K562 (cell line): ENCODE measurements at regions not wholly inside any gene's neighbourhood (a gene's known extent, or its start where the extent isn't known, plus 50 kb on each side); places are given as distances from the start of the nearest gene placed in this dataset.
A peak's percentile ranks its signal among the peaks of the same experiment; 100 is the strongest.

Experiments
- ATAC-seq: fragments of 200-7000 bp; cut with Tn5 transposase; 3 replicates; pipeline ENCODE4 v1.9.1; 2020; ENCODE audit warnings: moderate library complexity
- BruUV-seq: library from RNA; stranded (reverse); fragments of 400-500 nt; replicated peaks from 2 replicates; lab custom pipeline; 2021; lab: Mats Ljungman, UMichigan
- CTCF ChIA-PET: fragments of 300-600 bp; formaldehyde crosslinking; extraction: SDS; loops from one replicate; lab custom pipeline; 2021; ENCODE audit warnings: low intra/inter-chr PET ratio; lab: Yijun Ruan, JAX
- POLR2A ChIA-PET: fragments of 300-600, 350-650 bp; sonication (Branson Sonifier 250); formaldehyde crosslinking; extraction: SDS; loops from one replicate; lab custom pipeline; 2021; ENCODE audit warnings: antibody characterized with exemption, inconsistent platforms; lab: Yijun Ruan, JAX
- DNase-seq, 4 experiments: peaks; one replicate each; pipeline versions ENCODE4 v3.0.0 to v3.0.0-alpha.2; 2011 to 2018; ENCODE audit warnings: low spot score in 3 of 4, mixed read lengths in 3 of 4; ENCODE audit errors: extremely low read depth in 1 of 4
- FAIRE-seq: peaks from 2 replicates; lab custom pipeline; 2011; peaks lifted over from hg19 to GRCh38; lab: Jason Lieb, UNC
- H2AFZ ChIP-seq: 2 replicates; pipeline ENCODE4 v1.6.0; 2011; ENCODE audit warnings: low read depth, low read length, control low read depth, inconsistent platforms
- H3K27ac ChIP-seq: fragments of 200-600 bp; 3 replicates; pipeline ENCODE4 v1.8.0; 2011; ENCODE audit warnings: low read depth, mild to moderate bottlenecking, control low read depth, inconsistent platforms, low read length, moderate library complexity, mixed read lengths; ENCODE audit errors: extremely low read depth
- H3K27me3 ChIP-seq, 2 experiments: fragments of 300-600 bp in 1 of 2; 2 replicates in 1 of 2; 3 replicates in 1 of 2; pipeline versions ENCODE4 v1.6.0 to v1.8.0; 2011; ENCODE audit warnings: inconsistent platforms in 2 of 2, low read length in 2 of 2, mild to moderate bottlenecking in 1 of 2, mixed read lengths in 1 of 2, moderate library complexity in 1 of 2; ENCODE audit not compliant: control insufficient read depth in 2 of 2, insufficient read depth in 2 of 2
- H3K36me3 ChIP-seq: fragments of 300-600 bp; 3 replicates; pipeline ENCODE4 v1.8.0; 2011; ENCODE audit warnings: mild to moderate bottlenecking, low read length, inconsistent platforms; ENCODE audit not compliant: control insufficient read depth, insufficient read depth
- H3K4me1 ChIP-seq, 2 experiments: fragments of 200-600 bp in 1 of 2; replicated peaks in 1 of 2; 2 replicates in 1 of 2; 3 replicates in 1 of 2; pipeline versions ENCODE4 v1.5.1 to v1.8.0; 2011; ENCODE audit warnings: inconsistent platforms in 2 of 2, low read length in 2 of 2, mild to moderate bottlenecking in 1 of 2, mixed read lengths in 1 of 2, moderate library complexity in 1 of 2; ENCODE audit not compliant: control insufficient read depth in 2 of 2, insufficient read depth in 2 of 2
- H3K4me2 ChIP-seq: 2 replicates; pipeline ENCODE4 v1.6.1; 2011; ENCODE audit warnings: low read length, control low read depth, inconsistent platforms, mixed read lengths; ENCODE audit not compliant: insufficient read depth
- H3K4me3 ChIP-seq: fragments of 200-600 bp; sonication (generic), shearing (Covaris generic); 2 replicates; pipeline ENCODE4 v1.5.1; 2016; ENCODE audit warnings: control low read depth, inconsistent platforms
- H3K79me2 ChIP-seq: fragments of 200-600 bp; 3 replicates; pipeline ENCODE4 v1.8.0; 2011; ENCODE audit warnings: low read length, inconsistent platforms; ENCODE audit not compliant: control insufficient read depth, insufficient read depth
- H3K9ac ChIP-seq, 2 experiments: 2 replicates each; pipeline versions ENCODE4 v1.6.0 to v1.6.1; 2011; ENCODE audit warnings: low read depth in 2 of 2, low read length in 2 of 2, control low read depth in 1 of 2, inconsistent platforms in 1 of 2, mild to moderate bottlenecking in 1 of 2, mixed read lengths in 1 of 2; ENCODE audit not compliant: insufficient read depth in 1 of 2
- H3K9me1 ChIP-seq: one replicate; pipeline ENCODE4 v1.6.0; 2011; ENCODE audit warnings: inconsistent platforms, mild to moderate bottlenecking, low read length, moderate library complexity; ENCODE audit not compliant: control insufficient read depth, insufficient read depth
- H3K9me3 ChIP-seq: replicated peaks from 2 replicates; pipeline ENCODE4 v1.5.1; 2011; ENCODE audit warnings: low read depth, low read length, inconsistent platforms; ENCODE audit not compliant: control insufficient read depth, insufficient read depth
- H4K20me1 ChIP-seq: replicated peaks from 2 replicates; pipeline ENCODE4 v1.6.1; 2011; ENCODE audit warnings: low read length, inconsistent platforms, mixed read lengths; ENCODE audit not compliant: control insufficient read depth, insufficient read depth
- CBX5 ChIP-seq: IDR thresholded peaks from 2 replicates; pipeline ENCODE4 v1.6.1; 2014; ENCODE audit warnings: low read depth, borderline replicate concordance
- CLOCK ChIP-seq: fragments of 250-450 bp; sonication (Bioruptor Pico); IDR thresholded peaks from 2 replicates; pipeline ENCODE4 v1.4.0; 2020; ENCODE audit warnings: mild to moderate bottlenecking, moderate library complexity, borderline replicate concordance
- CTCFL ChIP-seq: IDR thresholded peaks from 2 replicates; pipeline ENCODE4 v1.6.1; 2011; ENCODE audit warnings: borderline replicate concordance, low read depth, mild to moderate bottlenecking, moderate library complexity, low read length; ENCODE audit not compliant: insufficient read depth, poor library complexity, severe bottlenecking
- EZH2 ChIP-seq: IDR thresholded peaks from 2 replicates; pipeline ENCODE4 v1.6.1; 2012; ENCODE audit warnings: low read depth, mild to moderate bottlenecking, inconsistent platforms, low read length, borderline replicate concordance
- FOXJ3 ChIP-seq: sonication (generic); formaldehyde crosslinking; IDR thresholded peaks from 2 replicates; pipeline ENCODE4 v1.4.0; 2020; ENCODE audit warnings: mild to moderate bottlenecking, missing genetic modification reagents
- MECOM ChIP-seq: fragments of 250-450 bp; sonication (Bioruptor Pico); IDR thresholded peaks from 2 replicates; pipeline ENCODE4 v1.8.0; 2022; ENCODE audit warnings: inconsistent platforms
- NBN ChIP-seq: fragments of 450-650 bp; IDR thresholded peaks from 2 replicates; pipeline ENCODE4 v1.6.1; 2016; ENCODE audit warnings: low read depth, mild to moderate bottlenecking
- PCBP1 ChIP-seq: fragments of 200-400 bp; formaldehyde crosslinking; IDR thresholded peaks from 2 replicates; pipeline ENCODE4 v1.6.1; 2018; ENCODE audit warnings: mild to moderate bottlenecking, low read depth, low read length; ENCODE audit not compliant: poor library complexity, severe bottlenecking
- POLR2AphosphoS5 ChIP-seq: IDR thresholded peaks from 2 replicates; pipeline ENCODE4 v1.6.1; 2011; ENCODE audit warnings: mild to moderate bottlenecking, low read depth, low read length, moderate library complexity; ENCODE audit not compliant: control insufficient read depth, insufficient read depth
- RAD21 ChIP-seq, 2 experiments: fragments of 250-450 bp in 1 of 2; fragments of 450-650 bp in 1 of 2; sonication (Bioruptor Pico) in 1 of 2; formaldehyde crosslinking in 1 of 2; IDR thresholded peaks in 1 of 2; conservative IDR thresholded peaks in 1 of 2; 2 replicates each; pipeline versions ENCODE4 v1.4.0 to v1.8.0; 2020 to 2022; ENCODE audit warnings: mild to moderate bottlenecking in 2 of 2, moderate library complexity in 1 of 2
- SPI1 ChIP-seq: IDR thresholded peaks from 2 replicates; pipeline ENCODE4 v1.6.1; 2011; ENCODE audit warnings: low read depth, low read length, control low read depth, borderline replicate concordance
- ZSCAN32 ChIP-seq: fragments of 450-650 bp; formaldehyde crosslinking; IDR thresholded peaks from 2 replicates; pipeline ENCODE4 v1.4.0; 2020; ENCODE audit warnings: mild to moderate bottlenecking, moderate library complexity
- whole genome bisulfite sequencing: fragments of 100-300 bp; shearing (Covaris generic); methylation state at CpG from one replicate; pipeline ENCODE4 v1.1.6; 2016; ENCODE audit warnings: low coverage, mixed read lengths; ENCODE audit not compliant: insufficient coverage; ENCODE audit errors: missing lambda C conversion rate; 5-methylcytosine and 5-hydroxymethylcytosine counted together
- in situ Hi-C: fragments of 300-500 bp; cut with MboI; formaldehyde crosslinking; loops from 4 replicates; pipeline ENCODE4 v1.15.0; 2018; ENCODE audit warnings: inconsistent platforms, mixed read lengths
- intact Hi-C: fragments of 100-400 bp; cut with micrococcal nuclease; formaldehyde crosslinking; loops from 2 replicates; pipeline ENCODE4 v1.14.2; 2022
- TF ChIP-seq, protein P1 (sequence below): fragments of 450-650 bp; IDR thresholded peaks from 2 replicates; pipeline ENCODE4 v1.6.1; 2017; ENCODE audit warnings: mild to moderate bottlenecking, moderate library complexity

DNA sequence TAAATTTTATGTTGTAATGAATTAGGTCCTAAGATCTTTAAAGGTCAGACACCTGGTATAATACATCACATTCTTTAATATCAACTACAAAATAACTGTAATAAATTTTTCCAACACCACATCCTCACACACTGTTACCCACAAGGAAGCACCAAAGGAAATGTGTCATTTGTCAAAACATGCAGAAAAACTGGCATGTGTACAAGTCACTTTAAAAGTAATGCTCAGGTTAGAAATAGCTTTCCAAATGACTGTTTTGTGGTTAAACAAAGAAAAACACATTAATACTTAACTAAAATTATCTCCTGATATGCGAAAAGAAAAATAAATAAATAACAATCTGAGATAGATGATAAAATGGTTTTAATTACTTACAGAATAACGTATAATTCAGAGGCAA is 74.7 kb downstream of the MZT1 start (continued):
- TF ChIP-seq PCBP1 (no peak), CTCFL (no peak), ZSCAN32 (CRISPR knock-in tag) (no peak), MECOM (CRISPR knock-in tag) (no peak)
- TF ChIP-seq, protein P1, sequence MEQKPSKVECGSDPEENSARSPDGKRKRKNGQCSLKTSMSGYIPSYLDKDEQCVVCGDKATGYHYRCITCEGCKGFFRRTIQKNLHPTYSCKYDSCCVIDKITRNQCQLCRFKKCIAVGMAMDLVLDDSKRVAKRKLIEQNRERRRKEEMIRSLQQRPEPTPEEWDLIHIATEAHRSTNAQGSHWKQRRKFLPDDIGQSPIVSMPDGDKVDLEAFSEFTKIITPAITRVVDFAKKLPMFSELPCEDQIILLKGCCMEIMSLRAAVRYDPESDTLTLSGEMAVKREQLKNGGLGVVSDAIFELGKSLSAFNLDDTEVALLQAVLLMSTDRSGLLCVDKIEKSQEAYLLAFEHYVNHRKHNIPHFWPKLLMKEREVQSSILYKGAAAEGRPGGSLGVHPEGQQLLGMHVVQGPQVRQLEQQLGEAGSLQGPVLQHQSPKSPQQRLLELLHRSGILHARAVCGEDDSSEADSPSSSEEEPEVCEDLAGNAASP = no peak

DNA sequence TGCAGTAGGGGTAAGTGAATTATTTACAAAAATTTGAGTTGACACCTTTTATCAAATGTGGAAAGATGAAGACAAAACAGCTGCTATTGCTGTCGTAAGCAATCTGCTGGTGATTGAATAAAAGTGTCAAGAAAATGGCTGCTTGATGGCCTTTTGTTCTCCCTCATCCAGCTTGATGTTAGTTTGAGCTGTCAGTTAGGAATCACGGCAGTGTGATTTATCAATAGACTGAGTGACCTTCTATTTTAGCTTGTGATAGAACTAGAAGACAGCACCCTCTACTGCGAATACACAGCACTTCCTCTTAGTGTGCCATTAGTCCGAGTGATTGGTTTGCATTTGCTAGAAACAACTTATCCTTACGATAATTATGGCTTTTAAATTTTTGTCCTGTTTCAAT is 76.3 kb downstream of the MZT1 start:
- ChIA-PET POLR2A (no interaction called here), CTCF (no interaction called here)
- no TSS peak for BruUV-seq
- intact Hi-C loops (no loop called here), in situ Hi-C loops (no loop called here)
- Histone ChIP-seq H3K9me1 (no peaks in the 10 kb centered on the region), H2AFZ (no peak overlapping the region), H3K9me3 (no peaks in the 10 kb centered on the region), H3K27ac (no peak overlapping the region), H3K4me1 (no peaks in the 10 kb centered on the region), H3K79me2 (no peaks in the 10 kb centered on the region), H3K9ac (no peak overlapping the region), H3K27me3 (no peaks in the 10 kb centered on the region), H4K20me1 (no peaks in the 10 kb centered on the region), H3K4me3 (no peak overlapping the region), H3K36me3 (no peaks in the 10 kb centered on the region), H3K4me2 (no peak overlapping the region)
- no peak for DNase-seq
- WGBS = 1% methylated on average over 5 of the region's 5 CpGs
- ATAC-seq = no peak
- TF ChIP-seq CBX5 = no peak
- TF ChIP-seq EZH2 = no peak
- TF ChIP-seq POLR2AphosphoS5 = no peak
- no peak for TF ChIP-seq CLOCK (CRISPR knock-in tag)
- TF ChIP-seq SPI1 = peak; percentile 29; the same call in 1 of the 2 replicates
- 0 out of 4 replicates have a peak, but pooled peaks of 1 of the 2 experiments have one; percentile 11 for TF ChIP-seq RAD21 (CRISPR knock-in tag; conservative IDR thresholded peaks at IDR 0.05 in 1 of 2, IDR thresholded peaks at IDR 0.05 in 1 of 2)
- TF ChIP-seq FOXJ3 = no peak
- no peak for TF ChIP-seq NBN
- FAIRE-seq = no peak
